Activated naive CD4-positive, alpha-beta T cell treated with anti-CD3 and anti-CD28 coated beads for 36 hours (primary cell): ENCODE measurements at regions not wholly inside any gene's neighbourhood (a gene's known extent, or its start where the extent isn't known, plus 50 kb on each side); places are given as distances from the start of the nearest gene placed in this dataset.
"Not testable (repeated sequence)": the region's sequence is repeated elsewhere in the genome, so short reads cannot be mapped to it uniquely, and the experiment has no call there.

Experiments used
- CTCF ChIA-PET: fragments of 350-600 bp; sonication (Branson Sonifier 250); formaldehyde crosslinking; loops from one replicate; lab custom pipeline; 2021; ENCODE audit warnings: antibody characterized with exemption; lab: Charles Lee
- DNase-seq: peaks from one replicate; pipeline ENCODE4 v3.0.0-alpha.2; 2020
- H3K27ac Mint-ChIP-seq: one replicate; pipeline ENCODE4 v1.8.0; 2021; ENCODE audit warnings: mild to moderate bottlenecking, mixed read lengths
- H3K27me3 Mint-ChIP-seq: one replicate; pipeline ENCODE4 v1.8.0; 2021; ENCODE audit warnings: low read depth, mixed read lengths
- H3K36me3 Mint-ChIP-seq: one replicate; pipeline ENCODE4 v1.8.0; 2021; ENCODE audit warnings: low read depth, mixed read lengths
- H3K4me1 Mint-ChIP-seq: one replicate; pipeline ENCODE4 v1.8.0; 2021; ENCODE audit warnings: low read depth, mixed read lengths
- H3K4me3 Mint-ChIP-seq: one replicate; pipeline ENCODE4 v1.8.0; 2021; ENCODE audit warnings: mild to moderate bottlenecking, moderate library complexity, mixed read lengths
- H3K9me3 Mint-ChIP-seq: one replicate; pipeline ENCODE4 v1.8.0; 2021; ENCODE audit warnings: mixed read lengths
- intact Hi-C: fragments of 100-400 bp; cut with micrococcal nuclease; formaldehyde crosslinking; loops from one replicate; pipeline ENCODE4 v1.15.1; 2023

DNA sequence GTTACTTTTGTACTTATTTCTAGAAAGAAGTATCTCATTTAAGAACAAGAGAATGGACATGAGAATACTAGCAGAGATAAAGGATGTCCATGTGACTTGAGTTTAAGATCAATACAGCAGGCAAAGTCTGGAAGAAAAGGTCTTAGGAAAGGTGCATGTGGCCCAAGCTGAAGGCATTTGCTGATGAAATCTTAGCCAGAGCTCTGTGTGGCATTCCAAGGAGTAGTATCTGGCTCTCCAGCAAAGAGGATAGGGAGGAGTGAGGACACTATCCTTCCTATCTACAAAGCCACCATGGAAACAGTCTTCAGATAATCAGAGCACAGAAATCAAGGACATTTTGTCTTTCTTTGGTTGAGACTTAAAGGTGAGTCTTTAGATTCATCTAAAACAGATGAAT, 244.1 kb upstream of the RGMB start:
- CTCF ChIA-PET, result no interaction called here
- no peak for DNase-seq
- Mint-ChIP-seq H3K36me3 (no peaks in the 10 kb centered on the region), H3K27me3 (no peaks in the 10 kb centered on the region), H3K9me3 (no peaks in the 10 kb centered on the region), H3K4me3 (no peak overlapping the region), H3K27ac (no peak overlapping the region), H3K4me1 (no peaks in the 10 kb centered on the region)
- intact Hi-C loops, result no loop called here

DNA sequence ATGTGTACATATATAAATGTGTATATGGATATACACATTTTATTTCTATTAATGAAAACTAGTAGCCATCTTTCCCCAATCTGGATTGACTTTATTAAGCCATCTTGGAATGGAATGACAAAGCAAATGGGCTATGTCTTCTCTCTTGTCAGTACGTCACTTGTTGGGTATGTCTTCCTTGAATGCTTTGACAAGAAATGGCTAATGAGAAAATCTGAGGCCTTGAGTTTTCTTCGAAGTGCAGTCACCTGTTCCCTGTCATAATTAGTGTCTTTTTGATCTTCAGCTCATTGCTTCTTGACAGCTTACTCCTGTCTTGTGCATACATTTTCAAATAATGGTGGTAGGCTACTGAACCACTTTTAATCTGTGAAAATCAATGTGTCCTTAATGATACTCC, 243.2 kb upstream of the RGMB start:
- Mint-ChIP-seq H3K36me3 (no peaks in the 10 kb centered on the region), H3K27me3 (peaks cover 2% of the 10 kb centered on the region)
- CTCF ChIA-PET, result no interaction called here

DNA sequence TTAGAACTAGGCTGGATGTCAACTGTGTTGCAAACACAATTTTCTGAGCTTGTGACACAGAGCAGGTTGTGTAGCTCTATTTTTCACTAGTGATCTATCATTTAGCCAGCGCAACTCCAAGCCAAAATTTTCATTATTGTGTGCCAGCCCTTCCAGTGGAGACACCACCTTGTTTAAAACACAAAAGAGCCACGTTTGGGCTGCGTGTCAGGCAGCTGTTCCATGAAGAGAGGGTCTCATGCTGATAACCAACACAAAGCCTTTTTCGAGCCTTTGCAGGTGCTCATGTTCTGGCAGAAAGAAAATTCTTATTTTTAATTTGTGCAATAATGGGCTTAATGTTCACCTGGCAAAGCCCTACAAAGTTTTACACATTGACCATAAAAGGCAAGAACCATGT, 237.6 kb upstream of the RGMB start:
- H3K4me1 Mint-ChIP-seq, result no peaks in the 10 kb centered on the region

More for the DNA sequence above, 243.2 kb upstream of the RGMB start:
- no peak for DNase-seq
- no peaks in the 10 kb centered on the region for H3K9me3 Mint-ChIP-seq
- no peak overlapping the region for H3K4me3 Mint-ChIP-seq
- H3K4me1 Mint-ChIP-seq, result no peaks in the 10 kb centered on the region
- intact Hi-C loops, result no loop called here
- no peak overlapping the region for H3K27ac Mint-ChIP-seq

DNA sequence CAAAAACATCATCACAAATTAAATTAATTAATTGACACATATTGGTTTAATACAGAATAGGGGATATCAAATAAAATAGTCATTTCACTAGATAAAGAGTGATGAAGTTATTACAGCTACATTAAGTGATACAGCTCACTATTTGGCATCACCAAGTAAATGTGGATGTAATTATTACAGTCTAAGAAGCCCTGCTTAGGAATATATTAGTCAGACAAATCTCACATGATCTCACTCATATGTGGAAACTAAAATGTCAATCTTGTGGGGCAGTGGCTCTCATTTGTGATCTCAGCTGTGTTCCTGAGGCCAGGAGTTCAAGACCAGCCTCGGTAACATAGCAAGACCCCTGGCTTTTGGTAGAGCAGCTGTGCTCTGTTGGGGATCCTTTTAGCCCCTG, 233.4 kb upstream of the RGMB start:
- CTCF ChIA-PET, result no interaction called here
- H3K36me3 Mint-ChIP-seq, result peaks cover 2% of the 10 kb centered on the region
- no peaks in the 10 kb centered on the region for H3K4me1 Mint-ChIP-seq
- no peak overlapping the region for H3K4me3 Mint-ChIP-seq
- no peaks in the 10 kb centered on the region for H3K27me3 Mint-ChIP-seq
- intact Hi-C loops, result no loop called here
- peaks cover 21% of the 10 kb centered on the region for H3K9me3 Mint-ChIP-seq
- DNase-seq, result no peak
- H3K27ac Mint-ChIP-seq, result no peak overlapping the region

More for the DNA sequence above, 237.6 kb upstream of the RGMB start:
- no peaks in the 10 kb centered on the region for H3K36me3 Mint-ChIP-seq
- DNase-seq, result no peak
- H3K27ac Mint-ChIP-seq, result no peak overlapping the region
- H3K4me3 Mint-ChIP-seq, result no peak overlapping the region
- H3K9me3 Mint-ChIP-seq, result peaks cover 3% of the 10 kb centered on the region
- CTCF ChIA-PET, result no interaction called here
- intact Hi-C loops, result no loop called here
- H3K27me3 Mint-ChIP-seq, result peaks cover 2% of the 10 kb centered on the region

DNA sequence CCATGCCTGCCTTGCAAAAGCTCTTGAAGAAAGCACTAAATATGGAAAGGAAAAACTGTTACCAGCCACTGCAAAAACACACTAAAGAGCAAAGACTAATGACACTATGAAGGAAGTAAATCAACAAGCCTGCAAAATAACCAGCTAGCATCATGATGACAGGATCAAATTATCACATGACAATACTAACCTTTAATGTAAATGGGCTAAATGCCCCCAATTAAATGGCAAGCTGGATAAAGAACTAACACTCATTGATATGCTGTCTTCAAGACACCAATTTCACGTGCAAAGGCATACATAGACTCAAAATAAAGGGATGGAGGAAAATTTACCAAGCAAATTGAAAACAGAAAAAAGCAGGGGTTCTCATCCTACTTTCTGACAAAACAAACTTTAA, 231.8 kb upstream of the RGMB start:
- DNase-seq, result no peak
- H3K4me1 Mint-ChIP-seq, result no peaks in the 10 kb centered on the region
- H3K4me3 Mint-ChIP-seq, result no peak overlapping the region
- H3K9me3 Mint-ChIP-seq, result peaks cover 21% of the 10 kb centered on the region
- no peak overlapping the region for H3K27ac Mint-ChIP-seq
- H3K27me3 Mint-ChIP-seq, result no peaks in the 10 kb centered on the region
- CTCF ChIA-PET, result no interaction called here
- intact Hi-C loops, result no loop called here
- H3K36me3 Mint-ChIP-seq, result peaks cover 2% of the 10 kb centered on the region

DNA sequence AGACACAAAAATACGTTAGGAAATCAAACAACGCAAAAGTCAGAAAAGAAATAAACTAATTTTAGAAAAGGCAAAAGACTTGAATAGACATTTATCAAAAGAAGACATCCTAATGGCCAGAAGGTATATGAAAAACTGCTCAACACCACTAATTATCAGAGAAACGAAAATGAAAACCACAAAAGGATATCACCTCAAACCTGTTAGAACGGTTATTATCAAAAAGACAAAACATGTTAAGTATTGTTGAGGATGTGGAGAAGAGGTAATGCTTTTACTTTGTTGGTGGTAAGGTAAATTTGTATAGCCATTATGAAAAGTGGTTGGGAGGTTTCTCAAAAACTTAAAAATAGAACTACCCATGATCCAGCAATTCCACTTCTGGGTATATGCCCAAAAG, 230.0 kb upstream of the RGMB start:
- DNase-seq, result no peak
- peaks cover 2% of the 10 kb centered on the region for H3K36me3 Mint-ChIP-seq
- peaks cover 21% of the 10 kb centered on the region for H3K9me3 Mint-ChIP-seq
- H3K4me3 Mint-ChIP-seq, result no peak overlapping the region
- H3K27me3 Mint-ChIP-seq, result no peaks in the 10 kb centered on the region
- intact Hi-C loops, result no loop called here
- H3K27ac Mint-ChIP-seq, result no peak overlapping the region
- CTCF ChIA-PET, result no interaction called here
- no peaks in the 10 kb centered on the region for H3K4me1 Mint-ChIP-seq

DNA sequence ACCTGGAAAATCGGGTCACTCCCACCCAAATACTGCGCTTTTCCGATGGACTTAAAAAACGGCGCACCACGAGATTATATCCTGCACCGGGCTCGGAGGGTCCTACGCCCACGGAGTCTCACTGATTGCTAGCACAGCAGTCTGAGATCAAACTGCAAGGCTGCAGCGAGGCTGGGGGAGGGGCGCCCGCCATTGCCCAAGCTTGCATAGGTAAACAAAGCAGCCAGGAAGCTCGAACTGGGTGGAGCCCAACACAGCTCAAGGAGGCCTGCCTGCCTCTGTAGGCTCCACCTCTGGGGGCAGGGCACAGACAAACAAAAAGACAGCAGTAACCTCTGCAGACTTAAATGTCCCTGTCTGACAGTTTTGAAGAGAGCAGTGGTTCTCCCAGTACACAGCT, 226.5 kb upstream of the RGMB start:
- DNase-seq, CTCF ChIA-PET, intact Hi-C loops: not testable (repeated sequence)

DNA sequence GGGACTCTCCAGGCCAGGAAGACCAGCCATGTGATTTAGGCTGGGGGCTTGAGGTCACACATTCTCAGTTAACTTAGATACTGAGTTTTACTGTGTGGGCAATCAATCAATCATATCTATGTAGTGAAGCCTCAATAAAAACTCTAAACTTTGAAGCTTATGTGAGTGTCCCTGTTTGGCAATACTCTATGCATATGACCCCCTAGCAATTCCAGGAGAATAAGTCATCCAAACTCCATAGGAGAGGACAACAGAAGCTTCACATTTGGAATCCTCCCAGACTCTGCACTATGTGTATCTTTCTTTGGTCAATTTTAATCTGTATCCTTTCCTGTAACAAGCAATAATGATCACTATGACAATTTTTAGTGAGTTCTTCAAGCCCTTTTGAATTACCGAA, 216.8 kb upstream of the RGMB start:
- H3K4me1 Mint-ChIP-seq, result no peaks in the 10 kb centered on the region
- H3K9me3 Mint-ChIP-seq, result no peaks in the 10 kb centered on the region
- H3K4me3 Mint-ChIP-seq, result no peak overlapping the region
- CTCF ChIA-PET, result no interaction called here
- H3K27me3 Mint-ChIP-seq, result peaks cover 4% of the 10 kb centered on the region
- intact Hi-C loops, result no loop called here
- H3K36me3 Mint-ChIP-seq, result no peaks in the 10 kb centered on the region
- no peak overlapping the region for H3K27ac Mint-ChIP-seq
- no peak for DNase-seq

More for the DNA sequence above, 226.5 kb upstream of the RGMB start:
- not testable (repeated sequence) for H3K27me3 Mint-ChIP-seq, H3K36me3 Mint-ChIP-seq, H3K4me1 Mint-ChIP-seq, H3K27ac Mint-ChIP-seq, H3K9me3 Mint-ChIP-seq, H3K4me3 Mint-ChIP-seq

DNA sequence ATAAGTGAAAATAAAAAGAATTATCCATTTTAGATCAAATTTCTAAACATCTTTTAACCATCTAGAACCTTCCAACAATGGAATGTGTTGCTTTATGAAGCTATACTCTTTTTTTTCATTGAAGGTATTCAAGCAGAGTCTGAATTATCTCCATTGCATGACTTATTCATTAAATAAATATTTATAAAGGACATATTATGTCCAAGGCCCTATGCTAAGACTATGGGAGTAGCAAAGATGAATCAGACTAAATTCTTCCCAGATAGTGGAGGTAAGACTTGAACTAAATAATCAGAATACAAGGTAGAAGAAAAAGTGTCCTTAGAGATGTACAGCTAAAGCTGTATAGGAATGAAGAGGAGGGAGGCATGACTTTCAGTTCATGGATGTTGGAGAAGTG, 215.5 kb upstream of the RGMB start:
- DNase-seq, result no peak
- H3K27ac Mint-ChIP-seq, result no peak overlapping the region
- peaks cover 4% of the 10 kb centered on the region for H3K27me3 Mint-ChIP-seq
- H3K36me3 Mint-ChIP-seq, result no peaks in the 10 kb centered on the region
- H3K9me3 Mint-ChIP-seq, result no peaks in the 10 kb centered on the region
- CTCF ChIA-PET, result no interaction called here
- intact Hi-C loops, result no loop called here
- no peak overlapping the region for H3K4me3 Mint-ChIP-seq
- no peaks in the 10 kb centered on the region for H3K4me1 Mint-ChIP-seq

DNA sequence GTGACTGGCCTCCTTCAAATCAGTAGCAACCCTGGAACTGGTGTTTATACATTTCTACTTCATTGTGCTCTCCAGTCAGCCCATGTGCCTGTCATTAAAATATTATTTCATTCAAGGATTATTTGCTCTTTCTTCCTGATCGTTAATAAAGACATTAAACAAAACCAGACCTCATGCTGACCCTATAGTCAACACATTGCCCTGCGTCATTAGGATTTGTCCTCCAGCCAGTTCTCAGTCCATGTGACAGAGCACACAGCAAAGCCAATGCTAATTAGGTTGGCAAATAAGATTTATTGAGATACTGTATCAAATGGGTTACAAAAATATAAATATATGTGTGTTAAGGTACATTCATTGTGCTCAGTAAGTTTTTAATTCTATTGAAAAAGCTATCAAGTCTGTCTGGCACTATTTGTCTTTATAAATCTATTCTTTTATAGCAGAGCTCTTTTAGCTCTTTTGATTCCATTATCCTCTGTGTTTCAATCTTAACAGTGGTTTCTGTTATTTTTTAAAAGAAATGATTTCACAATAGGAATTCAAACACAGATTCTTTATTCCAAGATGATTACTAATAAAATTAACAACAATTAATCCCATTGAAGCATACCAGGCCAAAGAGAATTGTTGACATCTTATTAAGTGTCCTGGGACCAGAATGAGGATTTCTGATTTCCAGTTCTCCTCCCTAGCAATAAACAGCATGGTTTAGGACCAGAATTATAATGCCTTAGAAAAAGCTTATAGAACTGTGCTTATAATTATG, 209.4 kb upstream of the RGMB start:
- Mint-ChIP-seq H3K4me1 (no peaks in the 10 kb centered on the region), H3K27me3 (peaks cover 3% of the 10 kb centered on the region), H3K36me3 (no peaks in the 10 kb centered on the region), H3K9me3 (no peaks in the 10 kb centered on the region), H3K4me3 (no peak overlapping the region), H3K27ac (no peak overlapping the region)
- intact Hi-C loops, result no loop called here
- no peak for DNase-seq
- CTCF ChIA-PET, result interaction anchor here (1.1 kb wide), 1 partner anchor 19 kb away, joined by 3 read pairs; no protein-coding TSS in a partner anchor

DNA sequence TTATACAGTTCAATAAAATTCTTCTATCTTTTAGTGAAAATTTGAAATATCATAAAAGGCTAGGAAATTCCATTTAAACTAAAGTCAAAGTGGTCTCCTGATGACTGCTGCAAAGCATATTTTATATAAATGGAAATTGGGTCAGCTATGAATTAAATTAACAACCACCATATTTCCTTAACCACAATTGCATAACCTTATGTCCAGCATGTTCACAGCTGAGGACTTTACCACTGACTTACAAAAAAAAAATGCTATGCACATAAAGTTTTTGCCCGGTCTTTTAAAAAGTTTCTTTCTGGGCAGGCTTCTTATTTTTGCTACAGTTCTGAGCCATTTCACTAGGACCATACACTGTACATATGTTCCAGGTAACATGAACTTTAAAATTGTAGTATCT, 208.6 kb upstream of the RGMB start:
- Mint-ChIP-seq H3K4me1 (no peaks in the 10 kb centered on the region), H3K36me3 (no peaks in the 10 kb centered on the region), H3K27me3 (peaks cover 3% of the 10 kb centered on the region), H3K27ac (no peak overlapping the region), H3K9me3 (no peaks in the 10 kb centered on the region), H3K4me3 (no peak overlapping the region)
- no peak for DNase-seq
- CTCF ChIA-PET, result interaction anchor here (1.1 kb wide), 1 partner anchor 19 kb away, joined by 3 read pairs; no protein-coding TSS in a partner anchor
- intact Hi-C loops, result no loop called here

DNA sequence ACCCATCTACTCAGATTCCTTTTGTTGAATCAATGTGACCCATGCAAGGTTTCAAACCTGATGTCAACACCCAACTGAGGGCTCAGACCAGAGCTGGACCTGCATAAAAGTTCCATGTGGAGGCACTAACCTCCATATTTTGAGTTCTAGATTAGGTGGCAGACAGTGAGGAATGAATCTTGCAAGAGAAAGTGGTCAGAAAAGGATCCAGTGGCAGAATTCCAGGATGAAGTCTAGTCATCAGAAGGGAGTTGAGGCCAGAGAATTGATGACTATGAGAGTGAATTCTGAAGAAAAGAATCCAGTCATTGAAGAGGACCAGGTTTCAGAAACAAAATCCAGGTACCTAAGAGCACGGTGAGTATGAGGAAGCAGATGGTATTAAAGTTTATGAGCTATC, 205.1 kb upstream of the RGMB start:
- no peaks in the 10 kb centered on the region for H3K36me3 Mint-ChIP-seq
- no peaks in the 10 kb centered on the region for H3K4me1 Mint-ChIP-seq
- peaks cover 2% of the 10 kb centered on the region for H3K27me3 Mint-ChIP-seq
- CTCF ChIA-PET, result no interaction called here
- intact Hi-C loops, result no loop called here
- no peaks in the 10 kb centered on the region for H3K9me3 Mint-ChIP-seq
- no peak for DNase-seq
- H3K4me3 Mint-ChIP-seq, result no peak overlapping the region
- H3K27ac Mint-ChIP-seq, result no peak overlapping the region

DNA sequence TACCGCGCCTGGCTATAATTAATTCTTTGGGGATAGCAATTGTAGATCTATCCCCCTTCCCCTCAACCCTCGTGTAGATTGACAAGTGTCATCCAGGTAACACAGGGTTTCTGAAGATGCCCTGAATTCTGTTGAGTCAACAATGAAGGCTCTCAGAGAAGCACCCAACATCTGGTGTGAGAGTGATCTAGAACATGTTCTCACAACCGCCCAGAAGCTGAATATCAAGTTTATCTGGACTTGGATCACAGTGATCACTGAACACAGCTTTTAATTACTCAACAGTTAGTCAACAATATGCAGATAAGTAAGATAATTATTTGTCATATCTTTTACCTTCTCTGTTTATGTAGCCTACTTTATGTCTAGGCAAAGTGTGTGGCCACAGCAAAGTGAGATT, 204.2 kb upstream of the RGMB start:
- H3K27ac Mint-ChIP-seq, result no peak overlapping the region
- no peaks in the 10 kb centered on the region for H3K36me3 Mint-ChIP-seq
- no peaks in the 10 kb centered on the region for H3K27me3 Mint-ChIP-seq
- DNase-seq, result no peak
- H3K4me1 Mint-ChIP-seq, result no peaks in the 10 kb centered on the region
- no peaks in the 10 kb centered on the region for H3K9me3 Mint-ChIP-seq
- intact Hi-C loops, result no loop called here
- H3K4me3 Mint-ChIP-seq, result no peak overlapping the region
- CTCF ChIA-PET, result no interaction called here
